Muscle of leg (tissue), 3 donors: ENCODE measurements at regions not wholly inside any gene's neighbourhood (a gene's known extent, or its start where the extent isn't known, plus 50 kb on each side); places are given as distances from the start of the nearest gene placed in this dataset.

Experiments
- DNase-seq: peaks from one replicate; pipeline ENCODE4 v3.0.0; 2013
- H3K27ac ChIP-seq: one replicate; pipeline ENCODE4 v1.5.1; 2013; ENCODE audit warnings: mild to moderate bottlenecking, low read length, control low read depth
- H3K27me3 ChIP-seq: one replicate; pipeline ENCODE4 v1.6.1; 2013; ENCODE audit warnings: low read length; ENCODE audit not compliant: control insufficient read depth, insufficient read depth
- H3K36me3 ChIP-seq: one replicate; pipeline ENCODE4 v1.6.1; 2013; ENCODE audit warnings: low read length; ENCODE audit not compliant: control insufficient read depth, insufficient read depth
- H3K4me1 ChIP-seq: one replicate; pipeline ENCODE4 v1.6.1; 2013; ENCODE audit warnings: low read length; ENCODE audit not compliant: control insufficient read depth, insufficient read depth
- H3K4me3 ChIP-seq: one replicate; pipeline ENCODE4 v1.5.1; 2013; ENCODE audit warnings: low read length, control low read depth
- H3K9me3 ChIP-seq: replicated peaks from 2 replicates; pipeline ENCODE4 v1.6.1; 2013; ENCODE audit warnings: low read depth, low read length; ENCODE audit not compliant: control insufficient read depth
- WGBS: methylation state at CpG from one replicate; pipeline ENCODE4 v1.1.5; 2013; ENCODE audit warnings: missing lambda C conversion rate; ENCODE audit not compliant: insufficient coverage; 5-methylcytosine and 5-hydroxymethylcytosine counted together

DNA sequence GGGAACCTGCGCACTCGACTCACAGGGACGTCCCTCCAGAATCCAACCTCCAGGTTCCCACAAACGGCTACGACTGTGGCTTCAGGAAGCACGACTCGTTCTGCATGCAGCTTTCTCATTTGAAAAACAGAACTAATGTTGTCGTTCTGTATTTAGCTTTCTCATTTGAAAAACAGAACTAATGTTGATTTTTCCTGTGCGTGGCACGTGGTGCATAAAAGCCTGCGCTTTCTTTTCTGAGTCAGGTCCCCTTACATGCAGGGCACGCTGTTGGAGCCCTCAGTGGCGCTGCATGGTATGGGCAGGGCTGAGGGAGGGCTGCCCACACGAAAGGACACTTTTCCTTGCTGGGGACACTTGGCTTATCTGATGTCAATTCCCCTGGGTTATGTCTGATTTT, 124.3 kb downstream of the TMEM18 start:
- Histone ChIP-seq H3K9me3 (no peaks in the 10 kb centered on the region), H3K4me1 (peaks cover 17% of the 10 kb centered on the region), H3K27me3 (peaks cover 4% of the 10 kb centered on the region), H3K36me3 (no peaks in the 10 kb centered on the region), H3K27ac (no peak overlapping the region), H3K4me3 (no peak overlapping the region)
- 51% methylated on average over 13 of the region's 14 CpGs for WGBS
- no peak for DNase-seq

DNA sequence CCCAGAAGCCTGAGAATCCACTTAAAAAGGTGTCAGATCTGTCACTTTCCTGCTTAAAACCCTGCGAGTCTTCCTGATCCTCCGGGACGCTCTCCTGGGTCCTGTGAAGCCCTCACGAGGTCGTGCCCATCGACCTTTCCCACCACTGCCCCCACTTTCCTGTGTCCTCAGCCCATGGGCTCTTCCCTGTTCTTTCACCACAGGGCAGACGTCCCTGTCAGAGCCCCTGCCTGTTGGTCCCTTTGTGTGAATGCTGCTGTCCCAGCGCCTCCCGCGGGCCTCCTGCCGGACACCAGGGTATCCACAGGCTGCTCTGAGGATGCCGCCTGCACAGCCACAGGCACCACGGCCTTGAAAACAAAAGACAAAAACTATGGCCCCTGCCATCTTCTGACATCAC, 125.6 kb downstream of the TMEM18 start:
- no peaks in the 10 kb centered on the region for H3K36me3 ChIP-seq
- no peaks in the 10 kb centered on the region for H3K9me3 ChIP-seq
- H3K27me3 ChIP-seq: no peaks in the 10 kb centered on the region
- H3K27ac ChIP-seq: no peak overlapping the region
- no peak for DNase-seq
- 80% methylated on average over 13 of the region's 13 CpGs for WGBS
- no peak overlapping the region for H3K4me3 ChIP-seq
- H3K4me1 ChIP-seq: peaks cover 29% of the 10 kb centered on the region

GRCh38 chr2:550860-551567, 126.2 kb downstream of the TMEM18 start:
- H3K4me1 ChIP-seq: peaks cover 34% of the 10 kb centered on the region
- 80% methylated on average over 13 of the region's 13 CpGs for WGBS
- DNase-seq: peak; percentile 61

GRCh38 chr2:545711-546650, 131.2 kb downstream of the TMEM18 start:
- Histone ChIP-seq H3K36me3 (no peaks in the 10 kb centered on the region), H3K4me1 (peaks cover 26% of the 10 kb centered on the region), H3K27ac (peak overlapping the region; percentile 51), H3K27me3 (no peaks in the 10 kb centered on the region), H3K4me3 (no peak overlapping the region), H3K9me3 (no peaks in the 10 kb centered on the region)
- peak; percentile 63 for DNase-seq
- 73% methylated on average over 20 of the region's 24 CpGs for WGBS

More at GRCh38 chr2:550860-551567, 126.2 kb downstream of the TMEM18 start:
- Histone ChIP-seq H3K36me3 (no peaks in the 10 kb centered on the region), H3K27me3 (no peaks in the 10 kb centered on the region), H3K4me3 (no peak overlapping the region), H3K27ac (no peak overlapping the region), H3K9me3 (no peaks in the 10 kb centered on the region)

- peaks cover 2% of the 10 kb centered on the region for H3K9me3 ChIP-seq
- peaks cover 25% of the 10 kb centered on the region for H3K4me1 ChIP-seq
- H3K36me3 ChIP-seq: no peaks in the 10 kb centered on the region
- H3K27me3 ChIP-seq: no peaks in the 10 kb centered on the region
- no peak for DNase-seq
- no peak overlapping the region for H3K4me3 ChIP-seq
- 56% methylated on average over 9 of the region's 12 CpGs for WGBS
- no peak overlapping the region for H3K27ac ChIP-seq
Observed at GRCh38 chr2:545228-545627, 132.0 kb downstream of the TMEM18 start.

- Histone ChIP-seq H3K36me3 (no peaks in the 10 kb centered on the region), H3K27me3 (no peaks in the 10 kb centered on the region), H3K4me3 (no peak overlapping the region), H3K4me1 (no peaks in the 10 kb centered on the region), H3K27ac (no peak overlapping the region), H3K9me3 (peaks cover 2% of the 10 kb centered on the region)
- WGBS: 94% methylated on average over 2 of the region's 2 CpGs
- DNase-seq: no peak
Observed at GRCh38 chr2:538646-539045, 138.6 kb downstream of the TMEM18 start.

DNA sequence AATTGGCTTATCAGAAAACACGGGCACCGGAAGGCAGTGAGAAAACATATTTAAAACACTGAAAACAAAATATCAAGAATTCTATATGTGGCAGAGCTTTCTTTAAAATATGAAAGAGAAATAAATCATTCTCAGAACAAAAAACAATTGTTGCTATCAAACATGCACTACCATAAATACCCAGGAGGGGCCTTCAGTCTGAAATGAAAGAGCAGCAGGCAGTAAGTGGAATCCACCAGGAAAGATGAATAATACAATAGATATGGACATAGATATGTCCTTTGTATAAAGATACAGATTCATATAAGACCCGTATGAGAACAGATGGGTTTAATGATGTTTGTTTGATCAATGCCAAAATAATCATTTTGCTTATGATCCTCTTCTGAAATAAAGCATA, 142.0 kb downstream of the TMEM18 start:
- no CpG with 5 or more reads among the region's 3 CpGs for WGBS
- H3K36me3 ChIP-seq: no peaks in the 10 kb centered on the region
- no peak overlapping the region for H3K27ac ChIP-seq
- no peak for DNase-seq
- no peaks in the 10 kb centered on the region for H3K4me1 ChIP-seq
- H3K4me3 ChIP-seq: no peak overlapping the region
- H3K27me3 ChIP-seq: no peaks in the 10 kb centered on the region
- peaks cover 5% of the 10 kb centered on the region for H3K9me3 ChIP-seq

- H3K27me3 ChIP-seq: no peaks in the 10 kb centered on the region
- WGBS: no CpG with 5 or more reads among the region's 2 CpGs
- no peak for DNase-seq
Observed at GRCh38 chr2:529852-530251, 147.4 kb downstream of the TMEM18 start.

DNA sequence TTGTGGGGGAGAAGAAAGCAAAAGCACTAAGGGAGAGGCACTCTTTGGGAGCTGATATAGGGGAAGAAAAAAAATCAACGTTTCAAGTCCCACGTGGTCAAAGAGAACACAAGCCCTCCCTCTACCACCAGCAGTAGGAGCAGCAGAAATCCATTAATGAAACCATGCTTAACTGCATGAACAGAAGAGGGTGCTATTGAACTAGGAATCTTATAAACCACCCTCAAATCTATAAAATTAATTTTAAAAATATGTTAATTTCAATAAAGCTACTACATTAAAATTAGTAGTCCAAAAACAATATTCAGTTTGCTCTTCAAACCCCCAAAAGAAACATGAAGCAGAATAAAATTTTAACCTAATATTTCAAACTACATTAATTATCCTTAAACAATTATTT, 147.8 kb downstream of the TMEM18 start:
- no CpG with 5 or more reads among the region's 2 CpGs for WGBS
- H3K27me3 ChIP-seq: no peaks in the 10 kb centered on the region
- DNase-seq: no peak
- no peak overlapping the region for H3K4me3 ChIP-seq
- peaks cover 5% of the 10 kb centered on the region for H3K9me3 ChIP-seq
- H3K4me1 ChIP-seq: no peaks in the 10 kb centered on the region
- H3K36me3 ChIP-seq: no peaks in the 10 kb centered on the region
- H3K27ac ChIP-seq: no peak overlapping the region

More at GRCh38 chr2:529852-530251, 147.4 kb downstream of the TMEM18 start:
- H3K9me3 ChIP-seq: peaks cover 5% of the 10 kb centered on the region
- no peak overlapping the region for H3K4me3 ChIP-seq
- H3K27ac ChIP-seq: no peak overlapping the region
- H3K36me3 ChIP-seq: no peaks in the 10 kb centered on the region
- H3K4me1 ChIP-seq: no peaks in the 10 kb centered on the region

DNA sequence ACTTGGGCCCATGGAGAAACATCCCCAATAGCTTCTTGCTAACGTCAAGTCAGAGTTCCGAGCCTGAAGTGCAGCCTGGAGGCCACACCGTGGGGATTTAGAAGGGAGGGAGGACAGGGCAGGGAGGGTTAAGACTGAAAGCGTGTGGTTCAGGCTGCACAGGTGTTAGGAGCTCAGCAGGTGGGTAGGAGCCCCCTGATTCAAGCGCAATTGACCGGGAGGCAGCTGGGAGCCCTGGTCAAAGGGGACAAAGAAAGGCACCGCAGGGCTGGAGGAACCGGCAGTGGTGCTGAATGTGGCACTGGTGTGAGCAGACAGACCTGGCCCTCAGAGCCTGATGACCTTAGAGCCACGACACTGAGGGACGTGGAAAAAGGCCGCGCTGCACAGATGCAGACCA, 149.6 kb downstream of the TMEM18 start:
- no peak for DNase-seq
- Histone ChIP-seq H3K27me3 (no peaks in the 10 kb centered on the region), H3K9me3 (peaks cover 5% of the 10 kb centered on the region), H3K4me3 (no peak overlapping the region), H3K4me1 (no peaks in the 10 kb centered on the region), H3K27ac (no peak overlapping the region), H3K36me3 (no peaks in the 10 kb centered on the region)
- 47% methylated on average over 3 of the region's 12 CpGs for WGBS
